ENCODE measurements at regions not wholly inside any gene's neighbourhood (a gene's known extent, or its start where the extent isn't known, plus 50 kb on each side); places are given as distances from the start of the nearest gene placed in this dataset.

DNA sequence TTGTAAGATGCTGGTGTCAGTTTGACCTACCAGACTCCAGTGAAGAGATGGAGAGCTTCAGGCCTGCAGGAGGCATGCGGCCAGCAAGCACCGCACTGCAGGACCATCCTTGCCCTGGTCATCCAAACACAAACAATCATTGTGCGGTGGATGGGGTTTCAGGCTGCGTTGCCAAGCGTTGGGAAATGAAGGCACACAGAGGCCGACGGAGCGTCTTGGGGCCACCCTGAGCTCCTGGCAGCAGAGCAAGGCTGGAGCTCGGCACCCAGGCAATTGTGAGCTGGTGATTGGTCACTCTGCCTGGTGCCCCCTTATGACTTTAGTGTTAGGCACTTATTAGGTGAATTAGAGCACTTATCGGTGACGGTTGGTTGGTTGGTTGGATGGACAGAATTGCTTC is 222.6 kb upstream of the RGMA start (continued):
- TF ChIP-seq CHD7 (IDR thresholded peaks at IDR 0.05; ENCODE audit: low read depth, low read length): no peak
- no peak for TF ChIP-seq PHTF2 (CRISPR knock-in tag; IDR thresholded peaks at IDR 0.05)

Measured in K562 (cell line).